ENCODE measurements at regions not wholly inside any gene's neighbourhood (a gene's known extent, or its start where the extent isn't known, plus 50 kb on each side); places are given as distances from the start of the nearest gene placed in this dataset.

DNA sequence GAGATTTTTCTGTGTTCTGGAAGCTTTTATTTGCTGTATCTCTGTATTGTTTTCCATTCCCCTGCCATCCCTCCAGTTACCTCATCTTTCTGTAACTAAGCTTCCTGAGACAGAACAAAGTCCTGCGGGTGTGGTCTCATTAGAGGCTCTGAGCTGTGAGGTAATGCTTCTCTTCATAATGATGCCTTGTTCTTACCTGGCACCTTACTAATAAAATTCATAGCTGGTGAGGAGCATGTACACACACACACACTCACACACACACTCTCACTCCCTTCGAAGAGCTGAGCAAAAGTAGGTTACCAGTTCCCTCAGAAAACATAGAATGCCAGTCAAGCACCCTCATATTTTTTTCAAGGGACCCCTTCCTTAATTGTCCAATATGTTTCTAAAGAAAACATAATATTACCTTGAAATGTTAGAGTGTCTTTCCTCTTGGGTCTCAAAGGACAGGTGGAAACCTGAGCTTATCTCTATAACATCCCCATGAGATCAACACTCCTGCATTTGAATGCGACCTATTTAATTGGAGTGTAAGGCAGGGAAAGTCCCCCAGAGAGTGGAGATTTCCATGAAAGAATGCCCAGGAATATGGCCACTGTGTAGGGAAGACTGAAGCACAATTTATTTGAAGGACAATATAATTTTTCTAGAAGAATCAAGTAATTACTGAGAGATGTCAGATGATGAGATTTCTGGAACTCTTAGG lies 161.6 kb upstream of the NCK2 start:
- TF ChIP-seq, protein P1, sequence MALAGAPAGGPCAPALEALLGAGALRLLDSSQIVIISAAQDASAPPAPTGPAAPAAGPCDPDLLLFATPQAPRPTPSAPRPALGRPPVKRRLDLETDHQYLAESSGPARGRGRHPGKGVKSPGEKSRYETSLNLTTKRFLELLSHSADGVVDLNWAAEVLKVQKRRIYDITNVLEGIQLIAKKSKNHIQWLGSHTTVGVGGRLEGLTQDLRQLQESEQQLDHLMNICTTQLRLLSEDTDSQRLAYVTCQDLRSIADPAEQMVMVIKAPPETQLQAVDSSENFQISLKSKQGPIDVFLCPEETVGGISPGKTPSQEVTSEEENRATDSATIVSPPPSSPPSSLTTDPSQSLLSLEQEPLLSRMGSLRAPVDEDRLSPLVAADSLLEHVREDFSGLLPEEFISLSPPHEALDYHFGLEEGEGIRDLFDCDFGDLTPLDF (CRISPR knock-in tag; IDR thresholded peaks at IDR 0.05), result no peak
- TF ChIP-seq TEAD1 (CRISPR knock-in tag; IDR thresholded peaks at IDR 0.05) (no peak), FOXK1 (CRISPR knock-in tag; IDR thresholded peaks at IDR 0.05) (no peak), SMAD3 (CRISPR knock-in tag; IDR thresholded peaks at IDR 0.05; ENCODE audit: borderline replicate concordance) (no peak), GTF2I (CRISPR knock-in tag; conservative IDR thresholded peaks at IDR 0.05) (no peak), NR1H2 (CRISPR knock-in tag; IDR thresholded peaks at IDR 0.05) (no peak), ETV6 (CRISPR knock-in tag; IDR thresholded peaks at IDR 0.05) (no peak), NFATC4 (CRISPR knock-in tag; IDR thresholded peaks at IDR 0.05) (no peak), MXD4 (CRISPR knock-in tag; IDR thresholded peaks at IDR 0.05; ENCODE audit: borderline replicate concordance) (no peak), ZNF121 (CRISPR knock-in tag; IDR thresholded peaks at IDR 0.05) (no peak)
- TF ChIP-seq, protein P2, sequence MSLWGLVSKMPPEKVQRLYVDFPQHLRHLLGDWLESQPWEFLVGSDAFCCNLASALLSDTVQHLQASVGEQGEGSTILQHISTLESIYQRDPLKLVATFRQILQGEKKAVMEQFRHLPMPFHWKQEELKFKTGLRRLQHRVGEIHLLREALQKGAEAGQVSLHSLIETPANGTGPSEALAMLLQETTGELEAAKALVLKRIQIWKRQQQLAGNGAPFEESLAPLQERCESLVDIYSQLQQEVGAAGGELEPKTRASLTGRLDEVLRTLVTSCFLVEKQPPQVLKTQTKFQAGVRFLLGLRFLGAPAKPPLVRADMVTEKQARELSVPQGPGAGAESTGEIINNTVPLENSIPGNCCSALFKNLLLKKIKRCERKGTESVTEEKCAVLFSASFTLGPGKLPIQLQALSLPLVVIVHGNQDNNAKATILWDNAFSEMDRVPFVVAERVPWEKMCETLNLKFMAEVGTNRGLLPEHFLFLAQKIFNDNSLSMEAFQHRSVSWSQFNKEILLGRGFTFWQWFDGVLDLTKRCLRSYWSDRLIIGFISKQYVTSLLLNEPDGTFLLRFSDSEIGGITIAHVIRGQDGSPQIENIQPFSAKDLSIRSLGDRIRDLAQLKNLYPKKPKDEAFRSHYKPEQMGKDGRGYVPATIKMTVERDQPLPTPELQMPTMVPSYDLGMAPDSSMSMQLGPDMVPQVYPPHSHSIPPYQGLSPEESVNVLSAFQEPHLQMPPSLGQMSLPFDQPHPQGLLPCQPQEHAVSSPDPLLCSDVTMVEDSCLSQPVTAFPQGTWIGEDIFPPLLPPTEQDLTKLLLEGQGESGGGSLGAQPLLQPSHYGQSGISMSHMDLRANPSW (CRISPR knock-in tag; conservative IDR thresholded peaks at IDR 0.05; ENCODE audit: low read depth), result no peak
- TF ChIP-seq, protein P3, sequence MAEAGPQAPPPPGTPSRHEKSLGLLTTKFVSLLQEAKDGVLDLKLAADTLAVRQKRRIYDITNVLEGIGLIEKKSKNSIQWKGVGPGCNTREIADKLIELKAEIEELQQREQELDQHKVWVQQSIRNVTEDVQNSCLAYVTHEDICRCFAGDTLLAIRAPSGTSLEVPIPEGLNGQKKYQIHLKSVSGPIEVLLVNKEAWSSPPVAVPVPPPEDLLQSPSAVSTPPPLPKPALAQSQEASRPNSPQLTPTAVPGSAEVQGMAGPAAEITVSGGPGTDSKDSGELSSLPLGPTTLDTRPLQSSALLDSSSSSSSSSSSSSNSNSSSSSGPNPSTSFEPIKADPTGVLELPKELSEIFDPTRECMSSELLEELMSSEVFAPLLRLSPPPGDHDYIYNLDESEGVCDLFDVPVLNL (CRISPR knock-in tag; IDR thresholded peaks at IDR 0.05; ENCODE audit: borderline replicate concordance, low read depth), result no peak
- TF ChIP-seq, protein P4, sequence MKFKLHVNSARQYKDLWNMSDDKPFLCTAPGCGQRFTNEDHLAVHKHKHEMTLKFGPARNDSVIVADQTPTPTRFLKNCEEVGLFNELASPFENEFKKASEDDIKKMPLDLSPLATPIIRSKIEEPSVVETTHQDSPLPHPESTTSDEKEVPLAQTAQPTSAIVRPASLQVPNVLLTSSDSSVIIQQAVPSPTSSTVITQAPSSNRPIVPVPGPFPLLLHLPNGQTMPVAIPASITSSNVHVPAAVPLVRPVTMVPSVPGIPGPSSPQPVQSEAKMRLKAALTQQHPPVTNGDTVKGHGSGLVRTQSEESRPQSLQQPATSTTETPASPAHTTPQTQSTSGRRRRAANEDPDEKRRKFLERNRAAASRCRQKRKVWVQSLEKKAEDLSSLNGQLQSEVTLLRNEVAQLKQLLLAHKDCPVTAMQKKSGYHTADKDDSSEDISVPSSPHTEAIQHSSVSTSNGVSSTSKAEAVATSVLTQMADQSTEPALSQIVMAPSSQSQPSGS (CRISPR knock-in tag; IDR thresholded peaks at IDR 0.05; ENCODE audit: borderline replicate concordance, low read depth), result no peak
- TF ChIP-seq, protein P5, sequence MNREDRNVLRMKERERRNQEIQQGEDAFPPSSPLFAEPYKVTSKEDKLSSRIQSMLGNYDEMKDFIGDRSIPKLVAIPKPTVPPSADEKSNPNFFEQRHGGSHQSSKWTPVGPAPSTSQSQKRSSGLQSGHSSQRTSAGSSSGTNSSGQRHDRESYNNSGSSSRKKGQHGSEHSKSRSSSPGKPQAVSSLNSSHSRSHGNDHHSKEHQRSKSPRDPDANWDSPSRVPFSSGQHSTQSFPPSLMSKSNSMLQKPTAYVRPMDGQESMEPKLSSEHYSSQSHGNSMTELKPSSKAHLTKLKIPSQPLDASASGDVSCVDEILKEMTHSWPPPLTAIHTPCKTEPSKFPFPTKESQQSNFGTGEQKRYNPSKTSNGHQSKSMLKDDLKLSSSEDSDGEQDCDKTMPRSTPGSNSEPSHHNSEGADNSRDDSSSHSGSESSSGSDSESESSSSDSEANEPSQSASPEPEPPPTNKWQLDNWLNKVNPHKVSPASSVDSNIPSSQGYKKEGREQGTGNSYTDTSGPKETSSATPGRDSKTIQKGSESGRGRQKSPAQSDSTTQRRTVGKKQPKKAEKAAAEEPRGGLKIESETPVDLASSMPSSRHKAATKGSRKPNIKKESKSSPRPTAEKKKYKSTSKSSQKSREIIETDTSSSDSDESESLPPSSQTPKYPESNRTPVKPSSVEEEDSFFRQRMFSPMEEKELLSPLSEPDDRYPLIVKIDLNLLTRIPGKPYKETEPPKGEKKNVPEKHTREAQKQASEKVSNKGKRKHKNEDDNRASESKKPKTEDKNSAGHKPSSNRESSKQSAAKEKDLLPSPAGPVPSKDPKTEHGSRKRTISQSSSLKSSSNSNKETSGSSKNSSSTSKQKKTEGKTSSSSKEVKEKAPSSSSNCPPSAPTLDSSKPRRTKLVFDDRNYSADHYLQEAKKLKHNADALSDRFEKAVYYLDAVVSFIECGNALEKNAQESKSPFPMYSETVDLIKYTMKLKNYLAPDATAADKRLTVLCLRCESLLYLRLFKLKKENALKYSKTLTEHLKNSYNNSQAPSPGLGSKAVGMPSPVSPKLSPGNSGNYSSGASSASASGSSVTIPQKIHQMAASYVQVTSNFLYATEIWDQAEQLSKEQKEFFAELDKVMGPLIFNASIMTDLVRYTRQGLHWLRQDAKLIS (CRISPR knock-in tag; IDR thresholded peaks at IDR 0.05; ENCODE audit: borderline replicate concordance), result no peak
- peaks cover 19% of the 10 kb centered on the region for H3K4me1 Mint-ChIP-seq
- ATAC-seq (no peak; the same call in 1 of the 2 replicates), DNase-seq (ENCODE audit: low spot score) (no peak)
- peaks cover 13% of the 10 kb centered on the region for H3K9me3 Mint-ChIP-seq
- no peak overlapping the region for H3K27ac Mint-ChIP-seq
- peaks cover 6% of the 10 kb centered on the region; the same call in 1 of the 2 replicates for H3K36me3 Mint-ChIP-seq
- no peak overlapping the region for H3K4me3 Mint-ChIP-seq
- POLR2A ChIA-PET, result interaction anchor here (0.6 kb wide), 1 partner anchor 9 kb away, joined by 3 read pairs; no protein-coding TSS in a partner anchor
- CTCF ChIA-PET, result interaction anchor here (1.2 to 1.4 kb wide), 2 partner anchors 11 to 36 kb away, joined by 3 to 6 read pairs; no protein-coding TSS in a partner anchor
- H3K27me3 Mint-ChIP-seq (ENCODE audit: low read depth), result no peaks in the 10 kb centered on the region; the same call in 1 of the 2 replicates

Data from WTC11 (cell line).